GM19239 (cell line): ENCODE measurements at regions not wholly inside any gene's neighbourhood (a gene's known extent, or its start where the extent isn't known, plus 50 kb on each side); places are given as distances from the start of the nearest gene placed in this dataset.

ENCODE experiments used
- DNase-seq: peaks from one replicate; pipeline ENCODE4 v3.0.0; 2011; ENCODE audit warnings: low spot score; ENCODE audit not compliant: insufficient read length
- FAIRE-seq: peaks from 2 replicates; lab custom pipeline; 2011; peaks lifted over from hg19 to GRCh38; lab: Jason Lieb, UNC

DNA sequence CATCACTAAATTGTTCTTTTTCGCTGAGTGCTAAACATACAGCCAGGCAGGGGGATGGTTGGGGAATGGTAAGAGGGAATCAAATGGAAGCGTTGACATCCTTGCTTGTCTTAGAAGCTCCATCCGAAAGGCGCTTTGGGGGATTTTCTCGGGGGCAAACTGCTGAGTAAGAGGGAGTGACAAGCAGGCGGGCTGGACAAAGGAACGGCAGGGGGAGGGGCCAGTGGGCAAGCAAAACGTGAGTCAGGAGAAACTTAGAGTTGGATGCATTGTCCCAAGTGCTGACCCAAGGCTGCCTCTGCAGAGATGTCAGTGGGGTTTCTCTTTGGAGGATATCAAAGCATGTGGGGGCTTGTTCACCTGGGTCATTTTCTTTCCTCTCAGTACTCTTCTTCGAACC, 480.5 kb downstream of the VRK1 start:
- no peak for DNase-seq
- no peak for FAIRE-seq

DNA sequence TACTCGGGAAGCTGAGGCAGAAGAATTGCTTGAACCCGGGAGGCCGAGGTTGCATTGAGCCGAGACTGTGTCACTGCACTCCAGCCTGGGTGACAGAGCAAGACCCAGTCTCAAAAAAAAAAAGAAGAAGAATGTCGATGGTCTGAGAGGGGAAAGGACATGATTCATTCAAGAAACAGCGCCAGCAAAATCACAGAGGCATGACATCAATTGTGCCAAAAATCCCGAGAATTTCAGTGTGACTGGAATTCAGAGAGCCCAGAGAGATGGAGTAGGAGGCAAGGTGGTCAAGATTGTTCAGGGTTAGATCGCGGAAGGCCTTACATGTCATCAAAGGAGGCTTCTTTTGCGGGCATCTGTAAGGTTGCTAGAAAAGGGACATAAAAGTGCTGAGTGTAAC, 483.3 kb downstream of the VRK1 start:
- FAIRE-seq, result no peak
- DNase-seq, result no peak

DNA sequence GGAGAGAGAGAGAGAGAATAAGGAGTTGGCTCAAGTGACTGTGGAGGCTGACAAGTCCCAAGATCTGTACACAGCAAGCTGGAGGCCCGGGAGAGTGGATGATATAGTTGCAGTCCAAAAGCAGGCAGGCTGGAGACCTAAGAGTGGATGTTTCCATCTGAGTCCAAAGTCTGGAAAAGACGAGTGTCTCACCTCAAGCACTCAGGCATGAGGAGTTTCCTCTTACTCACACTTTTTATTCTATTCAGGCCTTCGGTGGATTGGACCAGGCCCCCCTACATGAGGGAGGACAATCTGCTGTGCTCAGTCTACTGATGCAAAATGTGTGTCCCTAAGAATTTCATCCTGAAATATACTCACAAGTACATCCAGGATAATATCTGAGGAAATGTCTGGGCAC, 484.6 kb downstream of the VRK1 start:
- no peak for DNase-seq
- FAIRE-seq, result no peak

DNA sequence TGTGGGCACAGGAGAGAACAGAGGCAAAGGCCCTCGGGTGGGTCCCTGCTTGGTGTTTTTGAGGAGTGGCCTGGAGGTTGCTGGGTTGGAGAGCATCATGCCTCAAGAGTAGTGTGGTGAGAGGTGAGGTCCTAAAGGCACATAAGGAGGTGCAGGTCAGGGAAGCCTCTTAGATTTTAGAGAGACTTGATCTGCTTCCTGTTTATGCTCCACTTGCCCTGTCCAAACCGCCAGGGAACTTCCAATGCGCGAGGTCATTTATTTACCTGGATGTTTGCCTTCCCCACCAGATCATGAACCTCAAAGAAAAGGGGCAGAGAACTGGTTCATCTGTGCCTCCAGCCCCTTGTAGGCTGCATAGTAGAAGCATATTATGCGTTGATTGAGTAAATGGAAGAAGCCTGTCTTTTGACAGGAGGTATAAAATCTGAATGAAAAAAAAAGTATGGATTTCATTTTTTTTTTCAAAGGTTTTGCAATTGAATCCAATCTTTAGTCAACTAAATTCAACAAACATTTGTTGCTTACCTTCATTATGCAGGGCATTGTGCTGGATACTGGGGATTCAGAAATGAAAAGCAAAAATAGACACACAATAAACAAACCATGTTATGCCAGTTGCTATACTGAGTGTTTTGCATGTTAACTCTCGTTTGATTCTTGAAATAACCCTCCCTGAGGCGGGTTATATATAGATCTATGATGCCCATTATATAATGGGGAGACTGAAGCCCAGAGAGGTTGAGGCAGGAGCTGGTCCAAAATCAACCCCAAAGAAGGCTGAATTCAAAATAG, 485.2 kb downstream of the VRK1 start:
- DNase-seq (no peak), FAIRE-seq (no peak)

DNA sequence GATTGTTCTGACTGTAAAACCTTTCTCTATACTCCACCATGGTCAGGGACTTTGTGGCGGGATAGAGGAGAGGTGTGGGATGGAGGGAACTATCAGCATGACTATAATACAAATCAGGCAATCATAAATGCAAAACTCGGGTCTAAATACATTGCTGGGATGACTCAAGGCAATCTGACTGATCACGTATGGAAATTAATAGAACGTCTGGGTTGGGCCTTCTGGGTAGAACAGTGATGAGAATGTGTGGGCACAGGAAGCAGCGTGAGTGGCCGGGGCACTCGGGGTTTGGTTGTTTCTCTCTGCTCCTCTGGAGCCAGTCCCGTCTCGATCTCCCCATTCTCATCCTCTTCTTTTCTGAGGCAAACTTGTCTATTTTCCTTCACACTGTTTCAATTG, 485.8 kb downstream of the VRK1 start:
- FAIRE-seq (no peak), DNase-seq (no peak)

DNA sequence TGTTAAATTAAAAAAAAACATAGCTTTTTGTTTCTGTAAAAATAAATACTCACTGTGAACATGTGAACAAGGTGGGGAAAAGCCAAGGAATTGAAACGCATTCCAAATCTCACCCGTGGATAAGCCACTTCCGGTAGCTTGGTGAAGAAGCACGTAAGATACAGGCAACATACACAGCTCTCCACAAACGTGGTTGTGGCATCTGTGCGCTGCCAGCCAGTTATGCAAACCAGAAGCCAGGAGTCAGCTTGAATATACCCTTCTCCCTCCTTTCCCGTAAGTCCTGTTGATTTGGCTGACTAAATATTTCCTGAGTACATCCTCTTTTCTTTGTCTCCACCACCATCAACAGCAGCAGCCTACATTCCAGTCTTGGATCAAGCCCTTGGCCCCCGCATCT, 486.2 kb downstream of the VRK1 start:
- no peak for FAIRE-seq
- DNase-seq, result no peak

DNA sequence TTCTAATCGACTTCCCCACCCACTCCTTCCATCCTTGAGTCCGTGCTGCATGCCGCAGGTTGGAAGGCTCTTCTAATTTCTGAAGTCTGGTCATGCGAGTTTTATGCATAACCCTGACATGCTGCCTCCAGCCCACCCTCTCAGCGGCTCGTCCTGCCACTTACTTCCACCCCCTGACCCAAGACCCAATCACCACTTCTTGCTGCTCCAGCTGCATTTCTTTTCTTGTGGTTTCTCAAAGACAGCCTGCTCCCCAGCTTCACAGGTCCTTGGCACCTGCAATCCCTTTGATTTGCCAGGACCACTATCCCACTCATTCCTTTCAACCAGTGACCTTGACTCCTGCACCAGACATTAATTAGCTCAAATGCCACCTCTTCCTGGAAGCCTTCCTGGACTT, 486.7 kb downstream of the VRK1 start:
- DNase-seq, result no peak

DNA sequence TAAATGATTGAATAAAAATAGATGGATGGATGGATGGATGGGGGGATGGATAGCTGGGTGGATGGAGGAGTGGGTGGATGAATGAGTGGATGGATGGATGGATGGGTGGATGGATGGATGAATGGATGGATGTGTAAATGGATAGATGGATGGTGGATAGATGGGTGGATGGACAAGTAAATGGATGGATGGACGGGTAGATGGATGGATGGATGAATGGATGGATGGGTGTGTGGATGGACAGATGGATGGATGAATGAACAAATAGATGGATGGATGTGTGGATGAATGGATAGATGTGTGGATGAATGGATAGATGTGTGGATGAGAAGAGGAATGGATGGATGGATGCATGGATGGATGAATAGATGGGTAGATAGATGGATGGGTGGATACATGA, 490.8 kb downstream of the VRK1 start:
- FAIRE-seq (no peak), DNase-seq (no peak)

More for the DNA sequence above, 486.7 kb downstream of the VRK1 start:
- no peak for FAIRE-seq

DNA sequence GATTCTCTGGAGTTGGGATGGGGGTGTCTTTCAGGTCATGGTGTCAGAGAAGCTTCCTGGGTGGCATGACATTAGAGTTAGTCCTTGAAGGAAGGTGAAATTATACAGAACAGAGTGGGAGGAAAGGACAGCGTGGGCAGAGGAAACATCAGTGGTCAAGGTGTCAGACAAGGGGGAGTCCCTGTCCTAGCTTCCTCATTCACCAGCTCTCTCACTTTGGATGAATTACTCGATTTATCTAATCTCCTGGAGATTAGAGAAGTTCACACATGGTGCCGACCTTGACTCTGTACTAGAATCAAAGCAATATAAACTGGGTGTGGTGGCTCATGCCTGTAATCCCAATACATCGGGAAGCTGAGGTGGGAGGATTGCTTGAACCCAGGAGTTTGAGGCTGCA, 492.9 kb downstream of the VRK1 start:
- no peak for DNase-seq
- no peak for FAIRE-seq

DNA sequence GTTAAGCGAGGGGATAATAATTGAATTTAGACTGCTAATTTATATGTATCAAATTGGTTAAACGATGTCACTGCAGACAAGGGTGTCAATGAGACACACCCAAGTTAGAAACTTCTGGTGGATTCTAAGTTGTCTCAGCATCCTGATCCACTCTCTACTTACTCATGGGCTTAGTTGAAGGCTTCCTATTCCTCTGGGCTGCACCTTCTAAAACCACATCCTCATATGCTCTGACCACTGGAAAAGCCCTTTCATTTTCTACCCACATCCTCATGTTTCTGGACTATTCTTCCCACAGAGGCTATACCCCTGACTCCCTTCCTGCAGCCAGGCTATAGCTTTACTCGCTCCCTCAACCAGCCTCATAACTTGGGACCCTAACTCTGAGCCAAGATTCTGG, 493.8 kb downstream of the VRK1 start:
- FAIRE-seq, result no peak
- no peak for DNase-seq

DNA sequence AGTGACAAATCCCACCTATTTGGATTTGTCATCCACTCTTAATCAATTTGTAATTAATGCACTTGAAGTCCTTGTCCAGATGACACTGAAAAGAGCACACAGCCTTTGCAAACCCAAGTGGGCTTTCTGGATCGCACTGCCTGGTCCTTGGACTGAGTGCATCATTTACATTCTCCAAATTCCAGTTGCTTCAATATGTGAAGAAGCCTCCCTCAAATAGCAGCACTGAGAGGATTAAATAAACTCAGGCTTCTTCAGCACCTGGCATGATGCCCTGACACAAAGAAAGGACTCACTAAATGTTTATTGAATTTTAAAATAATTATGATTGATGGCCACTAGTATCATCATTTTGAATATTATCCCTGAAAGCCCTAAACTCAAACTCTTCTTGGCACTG, 496.5 kb downstream of the VRK1 start:
- no peak for FAIRE-seq
- no peak for DNase-seq

DNA sequence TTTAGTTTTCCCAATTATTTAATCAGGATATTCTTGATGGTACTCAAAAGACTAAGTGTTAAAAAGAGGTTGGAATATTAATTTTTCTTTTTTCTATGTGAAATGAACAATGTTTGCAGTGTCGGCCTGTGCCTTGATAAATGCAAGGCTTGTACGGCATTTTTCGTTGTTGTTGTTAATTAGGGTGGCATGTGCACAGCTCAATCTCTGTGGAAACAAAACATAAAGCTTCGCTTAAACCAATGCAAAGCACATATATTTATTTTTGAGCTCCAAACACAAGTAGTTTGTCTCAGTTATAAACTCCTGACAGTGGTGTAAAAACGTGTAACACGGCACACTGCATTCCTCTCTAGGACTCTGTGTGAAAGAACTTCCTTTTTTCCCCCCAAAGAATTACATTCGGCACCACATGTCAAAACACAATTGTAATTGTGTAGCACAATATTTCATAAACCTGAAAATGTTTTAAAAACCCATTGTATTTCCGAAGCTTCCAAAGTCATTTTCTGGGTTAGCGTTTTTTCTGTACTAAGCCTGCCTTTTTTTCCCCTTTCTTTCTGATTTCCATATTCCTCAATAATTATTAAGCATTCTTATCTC, 498.0 kb downstream of the VRK1 start:
- no peak for DNase-seq
- FAIRE-seq, result no peak

DNA sequence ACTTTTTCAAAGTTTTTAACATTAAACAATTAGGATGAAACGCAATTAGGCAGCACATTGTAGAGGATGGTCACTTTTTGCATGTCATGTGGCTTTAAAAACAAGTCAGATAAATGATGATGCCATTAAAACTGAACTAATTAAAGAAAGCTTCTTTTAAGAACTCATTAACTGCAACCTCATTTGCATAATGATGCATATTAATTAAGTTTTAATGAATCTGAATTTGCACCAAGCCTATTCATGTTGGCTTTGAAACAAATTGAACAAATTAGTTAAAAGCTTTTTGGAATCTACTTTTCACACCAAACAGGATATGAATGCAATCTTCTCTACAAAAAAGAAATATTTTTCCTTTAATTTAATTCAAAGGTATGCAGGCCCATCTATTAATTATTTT, 499.0 kb downstream of the VRK1 start:
- no peak for DNase-seq
- FAIRE-seq, result no peak

DNA sequence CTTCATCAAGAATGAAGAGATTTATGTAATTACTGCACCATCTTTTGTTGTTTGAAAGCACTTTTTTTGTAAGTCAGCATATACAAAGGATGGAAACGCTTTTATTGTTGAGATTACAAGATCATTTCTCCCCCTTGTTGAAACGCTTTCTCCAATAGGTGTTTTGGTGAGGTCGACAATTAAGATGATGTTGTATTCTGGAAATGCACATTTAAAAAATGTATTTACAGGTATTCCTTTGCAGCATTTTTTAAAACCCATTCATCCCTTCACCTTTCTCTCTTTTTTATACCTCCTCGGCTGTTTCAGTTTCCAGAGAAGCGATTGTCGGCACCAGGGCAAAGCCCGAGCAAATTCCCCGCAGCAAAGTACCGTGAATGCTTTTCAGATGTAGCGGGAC, 499.9 kb downstream of the VRK1 start:
- no peak for DNase-seq
- no peak for FAIRE-seq

DNA sequence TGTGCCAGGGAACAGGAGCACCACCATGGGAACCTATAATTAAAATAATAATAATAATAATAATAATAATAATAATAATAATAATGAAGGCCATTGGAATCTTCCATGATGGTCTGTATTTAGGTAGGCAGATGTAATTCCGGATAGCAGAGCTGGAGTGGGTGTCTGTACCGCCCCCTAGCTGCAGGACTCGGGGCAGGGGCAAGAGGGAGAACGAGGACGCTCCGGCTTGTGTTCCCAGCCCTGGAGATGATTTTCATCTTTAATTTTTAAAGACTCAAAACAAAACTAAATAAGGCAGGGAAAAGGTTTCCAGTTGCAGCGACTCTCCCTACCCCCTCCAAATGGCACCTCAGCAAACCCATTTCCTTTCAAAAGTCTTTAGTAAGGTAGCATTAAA, 501.1 kb downstream of the VRK1 start:
- DNase-seq (no peak), FAIRE-seq (no peak)

DNA sequence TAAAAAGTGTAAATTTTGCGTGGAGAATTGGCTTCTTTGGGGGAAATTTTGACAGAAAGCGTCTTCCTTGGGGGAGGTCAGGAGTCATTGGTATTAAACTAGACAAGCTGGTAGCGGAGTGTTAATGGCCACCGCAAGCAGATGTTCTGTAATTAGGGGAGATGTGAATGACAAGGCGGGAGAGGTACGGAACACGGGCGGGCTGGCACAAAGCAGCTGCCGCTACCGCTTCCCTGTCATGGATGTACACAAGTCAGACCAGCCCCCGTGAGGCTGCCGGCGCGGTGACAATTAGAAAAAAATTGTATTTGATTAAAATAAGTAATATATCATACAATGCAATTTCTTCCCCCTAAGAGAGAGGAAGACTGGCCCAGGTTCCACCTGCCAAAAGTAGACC, 501.6 kb downstream of the VRK1 start:
- DNase-seq (no peak), FAIRE-seq (no peak)

DNA sequence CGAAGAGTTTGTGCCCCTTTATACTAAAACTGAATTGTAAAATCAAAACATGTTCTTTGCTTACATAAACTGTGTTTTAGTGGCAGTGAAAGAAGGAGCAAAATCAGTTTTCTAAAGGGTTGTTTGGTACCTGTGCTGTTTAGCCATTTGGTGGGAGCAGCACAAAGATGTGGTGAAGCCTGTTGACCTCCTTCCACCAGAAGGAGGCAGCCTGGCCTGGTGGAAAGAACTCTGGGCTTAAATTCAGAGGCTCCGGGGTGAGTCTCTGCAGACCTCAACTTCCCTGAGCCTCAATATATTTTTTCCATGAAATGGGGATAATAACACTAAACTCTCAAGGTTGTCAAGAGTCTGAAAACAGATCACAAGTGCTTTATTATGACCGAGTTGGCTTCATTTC, 502.5 kb downstream of the VRK1 start:
- FAIRE-seq (no peak), DNase-seq (no peak)

DNA sequence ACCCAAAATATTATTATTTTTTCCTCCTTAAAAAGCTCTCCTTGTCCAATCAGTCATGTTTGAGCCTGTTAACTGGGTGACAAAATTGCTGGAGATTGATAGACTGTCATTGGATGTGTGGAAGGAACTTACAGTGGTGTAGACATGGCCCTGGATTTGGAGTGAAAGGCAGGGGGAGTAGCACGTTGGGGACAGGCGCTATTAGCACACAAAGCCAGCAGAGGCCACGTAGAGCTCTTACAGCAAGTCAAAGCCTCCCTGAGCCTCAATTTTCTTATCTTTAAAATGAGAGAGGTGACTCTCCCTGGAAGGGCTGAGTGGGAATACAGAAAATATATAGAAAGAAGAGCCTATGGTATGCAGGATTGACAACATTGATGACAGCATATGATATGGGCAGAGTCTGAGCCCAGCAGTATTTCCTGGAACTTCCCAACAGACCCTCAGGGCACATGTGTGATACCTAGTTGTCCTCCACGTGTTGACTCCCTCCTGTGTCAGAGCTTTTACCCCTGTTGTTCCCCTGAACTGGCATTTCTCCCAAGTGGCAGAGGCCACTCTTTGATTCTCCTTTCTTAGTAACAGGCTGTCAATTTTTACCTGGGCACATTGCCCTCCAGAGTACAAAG, 504.9 kb downstream of the VRK1 start:
- FAIRE-seq (no peak), DNase-seq (no peak)

DNA sequence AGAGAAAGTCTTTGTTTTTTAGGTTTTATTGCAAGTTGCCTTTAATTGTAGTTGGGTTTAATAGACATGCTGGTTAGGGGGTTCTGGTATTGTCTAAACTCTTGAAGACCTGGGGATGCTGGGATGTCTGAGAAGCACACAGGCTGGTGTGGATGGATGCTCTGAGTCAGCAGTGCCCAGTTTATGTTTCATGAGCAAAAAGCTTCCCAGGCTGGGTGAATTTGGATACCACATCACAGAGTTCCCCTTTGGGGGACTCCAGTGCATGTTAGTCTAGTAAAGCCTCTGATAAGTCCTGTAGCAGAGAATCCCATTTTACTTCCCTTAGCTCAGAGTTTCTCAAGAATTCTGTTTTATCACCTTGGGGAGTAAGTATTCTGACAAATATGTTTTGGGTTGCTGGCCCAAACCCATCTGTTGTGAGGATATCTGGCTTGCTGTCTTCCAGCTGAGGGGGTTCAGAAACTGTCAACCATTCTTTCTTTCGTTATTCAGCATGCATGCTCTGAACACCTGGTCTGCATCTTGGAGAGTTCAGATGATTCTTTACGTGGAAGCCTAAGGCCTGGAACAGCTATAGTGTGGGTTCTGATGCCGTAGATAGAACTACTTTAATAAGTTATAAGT, 509.1 kb downstream of the VRK1 start:
- FAIRE-seq (no peak), DNase-seq (no peak)

DNA sequence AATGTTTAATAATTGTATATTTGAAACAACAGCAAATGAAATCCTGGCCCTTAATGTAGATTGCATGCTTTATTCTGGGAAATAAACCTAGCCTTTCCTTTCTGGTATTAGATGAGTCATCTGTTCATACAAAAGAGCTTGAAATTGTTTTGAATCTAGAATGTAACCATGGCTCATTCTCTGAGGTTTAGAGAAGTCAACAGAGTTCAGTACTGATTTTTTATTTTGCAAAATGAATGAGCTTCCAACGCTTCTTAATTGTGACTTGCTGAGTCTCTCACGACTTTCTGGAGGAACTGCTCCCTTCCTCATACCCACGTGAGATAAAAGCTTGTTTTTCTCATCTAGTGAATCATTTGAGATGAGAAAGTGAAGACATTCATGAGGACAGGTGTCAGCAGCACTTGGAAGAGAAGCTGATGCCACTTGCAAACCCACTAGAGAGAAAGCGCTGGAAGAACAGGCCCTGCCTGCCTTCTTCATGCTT, 509.6 kb downstream of the VRK1 start:
- FAIRE-seq, result no peak
- no peak for DNase-seq

DNA sequence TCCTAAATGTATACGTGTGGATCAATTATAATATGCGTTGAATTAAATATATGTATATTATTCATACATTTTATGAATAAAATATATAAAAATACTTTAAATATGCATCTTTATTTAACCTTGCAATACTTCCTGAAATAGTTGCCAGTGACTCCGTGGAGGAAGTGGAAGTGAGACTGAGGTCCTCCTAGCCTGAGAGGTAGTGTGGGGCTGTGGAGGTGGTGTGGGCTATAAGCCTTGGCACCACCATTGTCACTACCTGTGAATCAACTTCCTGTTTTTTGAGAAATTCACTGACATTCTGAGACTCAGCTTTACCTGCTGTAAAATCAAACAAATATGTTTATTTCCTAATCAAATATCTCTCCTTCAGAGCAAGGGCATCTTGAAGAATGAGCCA, 514.2 kb downstream of the VRK1 start:
- no peak for DNase-seq
- no peak for FAIRE-seq
